H1 (cell line): ENCODE measurements at regions not wholly inside any gene's neighbourhood (a gene's known extent, or its start where the extent isn't known, plus 50 kb on each side); places are given as distances from the start of the nearest gene placed in this dataset.

Experiments used
- CTCF ChIA-PET: fragments of 300-600 bp; sonication (Branson Sonifier 250); formaldehyde crosslinking; loops from one replicate; lab custom pipeline; 2021; ENCODE audit not compliant: partially characterized antibody; lab: Charles Lee
- POLR2A ChIA-PET: fragments of 300-600 bp; sonication (Branson Sonifier 250); formaldehyde crosslinking; loops from one replicate; lab custom pipeline; 2021; ENCODE audit warnings: inconsistent platforms; ENCODE audit not compliant: partially characterized antibody; lab: Charles Lee
- DNase-seq, 2 experiments: peaks; one replicate each; pipeline versions ENCODE4 v3.0.0 to v3.0.0-alpha.2; 2010 to 2022; ENCODE audit warnings: low spot score in 2 of 2, low read depth in 1 of 2, mixed read lengths in 1 of 2
- FAIRE-seq: peaks from 2 replicates; lab custom pipeline; 2011; peaks lifted over from hg19 to GRCh38; lab: Jason Lieb, UNC
- H2AFZ ChIP-seq: 2 replicates; pipeline ENCODE4 v1.8.1; 2012; ENCODE audit warnings: low read length, inconsistent platforms
- H2AK5ac ChIP-seq: 2 replicates; pipeline ENCODE4 v1.6.1; 2013; ENCODE audit warnings: low read depth, low read length
- H2BK120ac ChIP-seq: replicated peaks from 2 replicates; pipeline ENCODE3; 2013; ENCODE audit warnings: low read depth, low read length, inconsistent platforms
- H2BK12ac ChIP-seq: 2 replicates; pipeline ENCODE4 v1.6.1; 2013; ENCODE audit warnings: low read depth, low read length
- H2BK15ac ChIP-seq: 2 replicates; pipeline ENCODE4 v1.6.1; 2013; ENCODE audit warnings: low read length
- H2BK20ac ChIP-seq: 2 replicates; pipeline ENCODE4 v1.6.1; 2013; ENCODE audit warnings: low read length
- H2BK5ac ChIP-seq: 2 replicates; pipeline ENCODE4 v1.6.1; 2013; ENCODE audit warnings: low read depth, low read length
- H3K14ac ChIP-seq: 2 replicates; pipeline ENCODE4 v1.6.1; 2013; ENCODE audit warnings: inconsistent platforms; ENCODE audit not compliant: insufficient read length
- H3K18ac ChIP-seq: 2 replicates; pipeline ENCODE4 v1.6.1; 2013; ENCODE audit warnings: low read length; ENCODE audit errors: extremely low read depth
- H3K23ac ChIP-seq: 2 replicates; pipeline ENCODE4 v1.6.1; 2013; ENCODE audit warnings: inconsistent platforms; ENCODE audit not compliant: insufficient read length
- H3K23me2 ChIP-seq: 2 replicates; pipeline ENCODE4 v1.6.1; 2013; ENCODE audit warnings: low read depth, low read length
- H3K27ac ChIP-seq: 2 replicates; pipeline ENCODE4 v1.6.1; 2011; ENCODE audit warnings: low read depth, low read length, inconsistent platforms
- H3K27me3 ChIP-seq, 4 experiments: replicated peaks in 1 of 4; 1 replicate in 1 of 4; 2 replicates in 3 of 4; pipeline versions ENCODE4 v1.6.1 to v1.8.1; 2011 to 2013; ENCODE audit warnings: low read length in 3 of 4, mild to moderate bottlenecking in 3 of 4, inconsistent platforms in 2 of 4, mixed read lengths in 2 of 4, moderate library complexity in 1 of 4; ENCODE audit not compliant: control insufficient read depth in 3 of 4, insufficient read depth in 3 of 4; ENCODE audit errors: extremely low read depth in 1 of 4
- H3K36me3 ChIP-seq, 4 experiments: 2 replicates each; pipeline versions ENCODE4 v1.6.1 to v1.8.1; 2011 to 2013; ENCODE audit warnings: mild to moderate bottlenecking in 4 of 4, low read length in 3 of 4, moderate library complexity in 2 of 4, control low read depth in 1 of 4, inconsistent platforms in 1 of 4; ENCODE audit not compliant: insufficient read depth in 4 of 4, control insufficient read depth in 2 of 4
- H3K4ac ChIP-seq: replicated peaks from 2 replicates; pipeline ENCODE3; 2013; ENCODE audit warnings: low read length, low read depth, mixed read lengths, inconsistent platforms; ENCODE audit not compliant: insufficient read length
- H3K4me1 ChIP-seq, 4 experiments: replicated peaks in 1 of 4; 1 replicate in 1 of 4; 2 replicates in 3 of 4; pipeline versions ENCODE4 v1.6.1 to v1.8.1; 2011 to 2013; ENCODE audit warnings: low read length in 3 of 4, inconsistent platforms in 2 of 4, mixed read lengths in 1 of 4; ENCODE audit not compliant: insufficient read depth in 4 of 4, control insufficient read depth in 3 of 4
- H3K4me2 ChIP-seq, 2 experiments: 2 replicates each; pipeline versions ENCODE4 v1.6.1 to v1.8.1; 2011 to 2013; ENCODE audit warnings: low read depth in 2 of 2, low read length in 2 of 2, control low read depth in 1 of 2, inconsistent platforms in 1 of 2, mild to moderate bottlenecking in 1 of 2; ENCODE audit not compliant: insufficient read depth in 1 of 2
- H3K4me3 ChIP-seq, 4 experiments: fragments of 200-600, 300-600 bp in 1 of 4; sonication (generic), shearing (Covaris generic), sonication (Bioruptor Twin) in 1 of 4; 2 replicates each; pipeline versions ENCODE4 v1.5.1 to v1.8.1; 2011 to 2016; ENCODE audit warnings: low read length in 4 of 4, low read depth in 3 of 4, control low read depth in 2 of 4, inconsistent platforms in 2 of 4, mild to moderate bottlenecking in 2 of 4, mixed read lengths in 1 of 4, moderate library complexity in 1 of 4; ENCODE audit not compliant: insufficient read depth in 2 of 4; ENCODE audit errors: extremely low read depth in 1 of 4
- H3K56ac ChIP-seq: replicated peaks from 2 replicates; pipeline ENCODE3; 2013; ENCODE audit warnings: low read depth, mild to moderate bottlenecking, mixed read lengths, low read length, inconsistent platforms; ENCODE audit not compliant: insufficient read length
- H3K79me1 ChIP-seq: 2 replicates; pipeline ENCODE4 v1.6.1; 2013; ENCODE audit warnings: low read depth, low read length, control low read depth
- H3K79me2 ChIP-seq, 2 experiments: 2 replicates each; pipeline versions ENCODE4 v1.6.1 to v1.8.1; 2012 to 2013; ENCODE audit warnings: low read length in 2 of 2, mild to moderate bottlenecking in 2 of 2, inconsistent platforms in 1 of 2; ENCODE audit not compliant: insufficient read depth in 2 of 2, control insufficient read depth in 1 of 2
- H3K9ac ChIP-seq, 4 experiments: replicated peaks in 1 of 4; 1 replicate in 1 of 4; 2 replicates in 3 of 4; pipeline versions ENCODE4 v1.6.1 to v1.8.1; 2011 to 2013; ENCODE audit warnings: low read depth in 3 of 4, low read length in 3 of 4, control low read depth in 2 of 4, mild to moderate bottlenecking in 2 of 4, moderate library complexity in 2 of 4, inconsistent platforms in 1 of 4; ENCODE audit errors: extremely low read depth in 1 of 4
- H3K9me3 ChIP-seq, 2 experiments: 2 replicates each; pipeline versions ENCODE4 v1.6.1 to v1.8.1; 2012 to 2013; ENCODE audit warnings: mild to moderate bottlenecking in 2 of 2, moderate library complexity in 2 of 2, control low read depth in 1 of 2, inconsistent platforms in 1 of 2, low read depth in 1 of 2, low read length in 1 of 2, mixed read lengths in 1 of 2; ENCODE audit not compliant: insufficient read depth in 2 of 2
- H4K20me1 ChIP-seq, 2 experiments: replicated peaks in 1 of 2; 2 replicates each; pipeline versions ENCODE3 to v1.8.1; 2011 to 2013; ENCODE audit warnings: inconsistent platforms in 2 of 2, low read length in 2 of 2, mild to moderate bottlenecking in 1 of 2; ENCODE audit not compliant: insufficient read depth in 2 of 2, control insufficient read depth in 1 of 2
- H4K5ac ChIP-seq: 2 replicates; pipeline ENCODE4 v1.6.1; 2013; ENCODE audit warnings: low read length, low read depth, mixed read lengths, inconsistent platforms; ENCODE audit not compliant: insufficient read length
- H4K8ac ChIP-seq: 2 replicates; pipeline ENCODE4 v1.8.0; 2013; ENCODE audit warnings: mild to moderate bottlenecking, moderate library complexity, low read length, inconsistent platforms; ENCODE audit not compliant: insufficient read depth; ENCODE audit errors: extremely low read depth
- H4K91ac ChIP-seq: replicated peaks from 2 replicates; pipeline ENCODE3; 2013; ENCODE audit warnings: low read length, mixed read lengths, inconsistent platforms; ENCODE audit not compliant: insufficient read length
- CHD1 ChIP-seq: IDR thresholded peaks from 2 replicates; pipeline ENCODE4 v1.6.1; 2012; ENCODE audit warnings: low read depth, low read length, improper control_type of control experiment
- CTCF ChIP-seq, 3 experiments: IDR thresholded peaks; 1 replicate in 2 of 3; 2 replicates in 1 of 3; pipeline versions ENCODE4 v1.5.1 to v1.6.1; 2011; ENCODE audit warnings: low read length in 3 of 3, mild to moderate bottlenecking in 3 of 3, inconsistent platforms in 2 of 3, low read depth in 1 of 3, moderate library complexity in 1 of 3; ENCODE audit not compliant: insufficient read depth in 1 of 3; ENCODE audit errors: control extremely low read depth in 1 of 3
- KDM1A ChIP-seq: fragments of 200-600, 300-600 bp; sonication (generic); IDR thresholded peaks from 2 replicates; pipeline ENCODE4 v1.7.1; 2016; ENCODE audit warnings: mild to moderate bottlenecking, low read length, borderline replicate concordance
- NANOG ChIP-seq: IDR thresholded peaks from 2 replicates; pipeline ENCODE4 v1.6.1; 2011; ENCODE audit warnings: low read length, low read depth, mild to moderate bottlenecking, inconsistent platforms; ENCODE audit not compliant: insufficient read depth, poor library complexity, severe bottlenecking
- POLR2A ChIP-seq, 2 experiments: IDR thresholded peaks; 1 replicate in 1 of 2; 2 replicates in 1 of 2; pipeline ENCODE4 v1.6.1; 2011; ENCODE audit warnings: low read depth in 2 of 2, low read length in 2 of 2, mild to moderate bottlenecking in 2 of 2; ENCODE audit errors: control extremely low read depth in 1 of 2
- RAD21 ChIP-seq, 2 experiments: IDR thresholded peaks in 1 of 2; conservative IDR thresholded peaks in 1 of 2; 2 replicates each; pipeline ENCODE4 v1.6.1; 2011; ENCODE audit warnings: low read depth in 2 of 2, low read length in 2 of 2, improper control_type of control experiment in 1 of 2, inconsistent platforms in 1 of 2, mild to moderate bottlenecking in 1 of 2, moderate library complexity in 1 of 2
- RBBP5 ChIP-seq: IDR thresholded peaks from 2 replicates; pipeline ENCODE4 v1.7.1; 2012; ENCODE audit warnings: low read depth, mild to moderate bottlenecking, inconsistent platforms, low read length, moderate library complexity, borderline replicate concordance
- RFX5 ChIP-seq: IDR thresholded peaks from 2 replicates; pipeline ENCODE4 v1.6.1; 2011; ENCODE audit warnings: low read depth, low read length, improper control_type of control experiment, borderline replicate concordance
- SAP30 ChIP-seq: fragments of 300-600 bp; sonication (generic); IDR thresholded peaks from 2 replicates; pipeline ENCODE4 v1.7.1; 2012; ENCODE audit warnings: low read length, moderate library complexity, mild to moderate bottlenecking, inconsistent platforms; ENCODE audit not compliant: insufficient read depth, insufficient replicate concordance
- TAF7 ChIP-seq: optimal IDR thresholded peaks from 2 replicates; pipeline ENCODE3; 2011; ENCODE audit warnings: low read depth, mild to moderate bottlenecking, inconsistent platforms, low read length, moderate library complexity, borderline replicate concordance
- TBP ChIP-seq: IDR thresholded peaks from 2 replicates; pipeline ENCODE4 v1.6.1; 2011; ENCODE audit warnings: low read depth, low read length, improper control_type of control experiment
- WGBS, 2 experiments: shearing (Covaris generic) in 1 of 2; methylation state at CpG; one replicate each; pipeline versions ENCODE4 v1.1.6 to v1.1.7; 2013 to 2015; ENCODE audit warnings: low lambda C conversion rate in 2 of 2, mixed read lengths in 2 of 2, inconsistent platforms in 1 of 2, low coverage in 1 of 2, missing lambda C conversion rate in 1 of 2; ENCODE audit not compliant: insufficient replicate concordance in 2 of 2, insufficient coverage in 1 of 2, insufficient read length in 1 of 2; ENCODE audit errors: extremely low coverage in 1 of 2, missing lambda C conversion rate in 1 of 2; 5-methylcytosine and 5-hydroxymethylcytosine counted together

- H3K27ac ChIP-seq: no peak overlapping the region
- no peaks in the 10 kb centered on the region for H3K36me3 ChIP-seq
- no peak overlapping the region for H4K8ac ChIP-seq
- no peaks in the 10 kb centered on the region for H3K79me2 ChIP-seq
- POLR2A ChIA-PET: no interaction called here
- H4K91ac ChIP-seq: no peak overlapping the region
- H3K9me3 ChIP-seq: no peaks in the 10 kb centered on the region
- H4K5ac ChIP-seq: no peak overlapping the region
- DNase-seq (no peak), FAIRE-seq (no peak)
- H3K4me1 ChIP-seq: no peaks in the 10 kb centered on the region
- no peak overlapping the region for H3K4ac ChIP-seq
- no peak overlapping the region for H2BK20ac ChIP-seq
- CTCF ChIA-PET: no interaction called here
- H4K20me1 ChIP-seq: no peaks in the 10 kb centered on the region
- H3K23ac ChIP-seq: no peak overlapping the region
- H3K14ac ChIP-seq: no peak overlapping the region
- no peak overlapping the region for H3K4me2 ChIP-seq
- no peak overlapping the region for H2BK120ac ChIP-seq
- H3K27me3 ChIP-seq: no peaks in the 10 kb centered on the region
- H3K9ac ChIP-seq: no peak overlapping the region
- H3K79me1 ChIP-seq: no peaks in the 10 kb centered on the region
- H3K56ac ChIP-seq: no peak overlapping the region
- H3K18ac ChIP-seq: no peak overlapping the region
- no peaks in the 10 kb centered on the region for H3K23me2 ChIP-seq
- H2AFZ ChIP-seq: no peak overlapping the region
- H2BK5ac ChIP-seq: no peak overlapping the region
- H2BK15ac ChIP-seq: no peak overlapping the region
- WGBS, 2 experiments: 89% methylated on average over 2 of the region's 2 CpGs; no CpG with 5 or more reads in 1 of the 2 experiments
- no peak overlapping the region for H2AK5ac ChIP-seq
- H3K4me3 ChIP-seq: no peak overlapping the region
- no peak overlapping the region for H2BK12ac ChIP-seq
- TF ChIP-seq RBBP5 (no peak), KDM1A (no peak), RAD21 (IDR thresholded peaks at IDR 0.05 in 1 of 2, conservative IDR thresholded peaks at IDR 0.05 in 1 of 2; ENCODE audit: low read depth in 2 of 2, low read length in 2 of 2) (no peak), NANOG (no peak), RFX5 (no peak), CTCF (IDR thresholded peaks at IDR 0.05; ENCODE audit: control extremely low read depth in 1 of 3, insufficient read depth in 1 of 3, low read depth in 1 of 3, low read length in 3 of 3) (no peak), CHD1 (no peak), TAF7 (no peak), SAP30 (no peak), TBP (no peak), POLR2A (IDR thresholded peaks at IDR 0.05; ENCODE audit: control extremely low read depth in 1 of 2, low read depth in 2 of 2, low read length in 2 of 2) (no peak)
These were observed 1290.7 kb downstream of the SUCLG1 start for GRCh38 chr2:83168377-83168776.
